Testis (tissue), 2 donors: ENCODE measurements at regions not wholly inside any gene's neighbourhood (a gene's known extent, or its start where the extent isn't known, plus 50 kb on each side); places are given as distances from the start of the nearest gene placed in this dataset.

Source experiments
- DNase-seq: peaks from one replicate; pipeline ENCODE4 v3.0.0-alpha.2; 2019
- H3K27ac ChIP-seq, 2 donors: fragments of 200-600 bp; sonication (generic); one replicate each; pipeline ENCODE4 v1.5.1; 2019
- H3K27me3 ChIP-seq: fragments of 200-600 bp; sonication (generic); one replicate; pipeline ENCODE4 v1.5.1; 2019
- H3K36me3 ChIP-seq: fragments of 200-600 bp; sonication (generic); one replicate; pipeline ENCODE4 v1.5.1; 2017; ENCODE audit warnings: low read depth; ENCODE audit errors: missing control alignments
- H3K4me1 ChIP-seq: fragments of 200-600 bp; sonication (generic); one replicate; pipeline ENCODE4 v1.5.1; 2019
- H3K4me3 ChIP-seq, 2 donors: fragments of 200-600 bp; sonication (generic); one replicate each; pipeline ENCODE4 v1.5.1; 2017 to 2019
- H3K9me3 ChIP-seq: fragments of 200-600 bp; sonication (generic); one replicate; pipeline ENCODE4 v1.5.1; 2017
- CTCF ChIP-seq, 3 experiments: fragments of 450-650 bp in 2 of 3; fragments of 200-600 bp in 1 of 3; sonication (generic) in 1 of 3; IDR thresholded peaks; one replicate each; pipeline ENCODE4 v1.5.1; 2016 to 2019; ENCODE audit warnings: antibody characterized with exemption in 3 of 3, mild to moderate bottlenecking in 2 of 3, moderate library complexity in 1 of 3
- POLR2A ChIP-seq: fragments of 450-650 bp; IDR thresholded peaks from one replicate; pipeline ENCODE4 v1.6.1; 2017; ENCODE audit warnings: antibody characterized with exemption, mild to moderate bottlenecking, moderate library complexity
- WGBS, 2 donors: methylation state at CpG; one replicate each; pipeline ENCODE4 v1.1.5; 2018; 5-methylcytosine and 5-hydroxymethylcytosine counted together
- intact Hi-C: fragments of 100-400 bp; cut with DNase I; formaldehyde crosslinking; loops from one replicate; pipeline ENCODE4 v1.15.1; 2023; ENCODE audit warnings: low total_unique reads

GRCh38 chr6:92354270-92354829, 1065.0 kb downstream of the EPHA7 start:
- no peak overlapping the region for H3K4me3 ChIP-seq
- no peaks in the 10 kb centered on the region for H3K4me1 ChIP-seq
- TF ChIP-seq CTCF (IDR thresholded peaks at IDR 0.05) (no peak), POLR2A (no peak)
- DNase-seq: no peak
- H3K36me3 ChIP-seq: no peaks in the 10 kb centered on the region
- H3K27ac ChIP-seq: no peak overlapping the region
- no peaks in the 10 kb centered on the region for H3K27me3 ChIP-seq
- intact Hi-C loops: no loop called here
- no peaks in the 10 kb centered on the region for H3K9me3 ChIP-seq
- WGBS, 2 donors: 79 to 83% methylated on average over 2 of the region's 2 CpGs

GRCh38 chr6:92352130-92352529, 1067.2 kb downstream of the EPHA7 start:
- H3K4me3 ChIP-seq: no peak overlapping the region
- H3K27me3 ChIP-seq: no peaks in the 10 kb centered on the region
- H3K27ac ChIP-seq: no peak overlapping the region
- H3K36me3 ChIP-seq: no peaks in the 10 kb centered on the region
- no peaks in the 10 kb centered on the region for H3K9me3 ChIP-seq
- no peaks in the 10 kb centered on the region for H3K4me1 ChIP-seq
- TF ChIP-seq CTCF (IDR thresholded peaks at IDR 0.05) (no peak), POLR2A (no peak)
- DNase-seq: no peak
- WGBS, 2 donors: 88 to 91% methylated on average over 2 of the region's 2 CpGs
- intact Hi-C loops: no loop called here

GRCh38 chr6:92341201-92341600, 1078.2 kb downstream of the EPHA7 start:
- Histone ChIP-seq H3K4me1 (no peaks in the 10 kb centered on the region), H3K27me3 (no peaks in the 10 kb centered on the region), H3K36me3 (no peaks in the 10 kb centered on the region), H3K9me3 (no peaks in the 10 kb centered on the region), H3K27ac (no peak overlapping the region), H3K4me3 (no peak overlapping the region)
- WGBS, 2 donors: 95 to 97% methylated on average over 3 of the region's 3 CpGs
- no peak for TF ChIP-seq CTCF (IDR thresholded peaks at IDR 0.05)
- no peak for TF ChIP-seq POLR2A
- intact Hi-C loops: no loop called here
- no peak for DNase-seq

GRCh38 chr6:92339936-92340640, 1079.3 kb downstream of the EPHA7 start:
- no peaks in the 10 kb centered on the region for H3K27me3 ChIP-seq
- no peaks in the 10 kb centered on the region for H3K4me1 ChIP-seq
- H3K27ac ChIP-seq: no peak overlapping the region
- H3K9me3 ChIP-seq: no peaks in the 10 kb centered on the region
- H3K36me3 ChIP-seq: no peaks in the 10 kb centered on the region
- no peak for DNase-seq
- intact Hi-C loops: no loop called here
- H3K4me3 ChIP-seq: no peak overlapping the region
- no peak for TF ChIP-seq CTCF (IDR thresholded peaks at IDR 0.05)
- no peak for TF ChIP-seq POLR2A
- 72 to 78% methylated on average over 4 of the region's 4 CpGs for WGBS, 2 donors

- WGBS, 2 donors: 61 to 64% methylated on average over 2 of the region's 2 CpGs
- Histone ChIP-seq H3K9me3 (no peaks in the 10 kb centered on the region), H3K27me3 (no peaks in the 10 kb centered on the region), H3K4me1 (no peaks in the 10 kb centered on the region), H3K36me3 (no peaks in the 10 kb centered on the region), H3K4me3 (no peak overlapping the region), H3K27ac (no peak overlapping the region)
- DNase-seq: no peak
- intact Hi-C loops: no loop called here
- TF ChIP-seq CTCF (IDR thresholded peaks at IDR 0.05) (no peak), POLR2A (no peak)
Observed at GRCh38 chr6:92337571-92337970, 1081.8 kb downstream of the EPHA7 start.
